ENCODE measurements at regions not wholly inside any gene's neighbourhood (a gene's known extent, or its start where the extent isn't known, plus 50 kb on each side); places are given as distances from the start of the nearest gene placed in this dataset.
"Not testable (repeated sequence)": the region's sequence is repeated elsewhere in the genome, so short reads cannot be mapped to it uniquely, and the experiment has no call there.

- no peak for DNase-seq (ENCODE audit: low read depth, low spot score)
These were observed 72.8 kb upstream of the ECI2 start for GRCh38 chr6:4208158-4208557.

GRCh38 chr6:4203642-4204417 lies 68.5 kb upstream of the ECI2 start:
- not testable (repeated sequence) for DNase-seq (ENCODE audit: low read depth, low spot score)

- DNase-seq (ENCODE audit: low read depth, low spot score): no peak
These were observed 57.3 kb upstream of the ECI2 start for GRCh38 chr6:4192627-4193026.

- no peak for DNase-seq (ENCODE audit: low read depth, low spot score)
These were observed 56.8 kb upstream of the ECI2 start for GRCh38 chr6:4192173-4192572.

GRCh38 chr6:4191271-4191721 lies 55.9 kb upstream of the ECI2 start:
- no peak for DNase-seq (ENCODE audit: low read depth, low spot score)

- DNase-seq (ENCODE audit: low read depth, low spot score): no peak
These were observed 53.9 kb upstream of the ECI2 start for GRCh38 chr6:4189249-4189648.

- DNase-seq (ENCODE audit: low read depth, low spot score): no peak
These were observed 53.4 kb upstream of the ECI2 start for GRCh38 chr6:4188801-4189200.

- DNase-seq (ENCODE audit: low read depth, low spot score): no peak
These were observed 52.1 kb upstream of the ECI2 start for GRCh38 chr6:4187480-4187879.

GRCh38 chr6:4186385-4186784 lies 51.0 kb upstream of the ECI2 start:
- no peak for DNase-seq (ENCODE audit: low read depth, low spot score)

- no peak for DNase-seq (ENCODE audit: low read depth, low spot score)
These were observed 50.5 kb upstream of the ECI2 start for GRCh38 chr6:4185846-4186245.

- DNase-seq (ENCODE audit: low read depth, low spot score): no peak
These were observed 50.0 kb upstream of the ECI2 start for GRCh38 chr6:4185419-4185818.
